ENCODE measurements at regions not wholly inside any gene's neighbourhood (a gene's known extent, or its start where the extent isn't known, plus 50 kb on each side); places are given as distances from the start of the nearest gene placed in this dataset.
"Not testable (repeated sequence)": the region's sequence is repeated elsewhere in the genome, so short reads cannot be mapped to it uniquely, and the experiment has no call there.

GRCh38 chr18:8887877-8888276 is 182.5 kb downstream of the MTCL1 start:
- TF ChIP-seq EP300, CTCF (IDR thresholded peaks at IDR 0.05): not testable (repeated sequence)
